Vagina (tissue), 2 donors: ENCODE measurements at regions not wholly inside any gene's neighbourhood (a gene's known extent, or its start where the extent isn't known, plus 50 kb on each side); places are given as distances from the start of the nearest gene placed in this dataset.

Source experiments
- POLR2A ChIP-seq, 2 donors: fragments of 450-650 bp; IDR thresholded peaks; one replicate each; pipeline ENCODE4 v1.6.1; 2017; ENCODE audit warnings: antibody characterized with exemption in 2 of 2, mild to moderate bottlenecking in 2 of 2, moderate library complexity in 2 of 2
- TF ChIP-seq, protein P1 (sequence below), 3 experiments: fragments of 450-650 bp in 2 of 3; fragments of 200-600 bp in 1 of 3; sonication (generic) in 1 of 3; IDR thresholded peaks; one replicate each; pipeline ENCODE4 v1.5.1; 2017 to 2019; ENCODE audit warnings: antibody characterized with exemption in 3 of 3, mild to moderate bottlenecking in 2 of 3, moderate library complexity in 2 of 3

DNA sequence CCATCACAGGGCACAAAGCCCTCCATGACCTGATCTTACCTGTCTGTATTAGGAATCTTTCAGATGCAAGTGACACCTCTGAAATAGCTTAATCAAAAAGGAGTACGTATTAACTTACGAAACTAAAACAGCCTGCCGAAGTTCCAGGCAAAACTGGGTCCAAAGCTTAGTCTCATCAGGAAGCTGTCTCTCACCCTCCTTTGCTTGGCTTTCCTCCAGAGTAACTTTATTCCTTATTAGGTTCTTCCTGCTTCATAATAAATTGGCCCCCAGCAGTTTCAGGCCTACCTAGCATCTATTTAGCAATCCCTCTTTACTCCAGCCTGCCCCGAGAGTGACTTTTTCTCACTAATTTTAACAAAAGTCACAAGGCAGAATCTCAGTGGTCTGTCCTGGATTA is 58.4 kb upstream of the STK32A start:
- TF ChIP-seq, protein P1, sequence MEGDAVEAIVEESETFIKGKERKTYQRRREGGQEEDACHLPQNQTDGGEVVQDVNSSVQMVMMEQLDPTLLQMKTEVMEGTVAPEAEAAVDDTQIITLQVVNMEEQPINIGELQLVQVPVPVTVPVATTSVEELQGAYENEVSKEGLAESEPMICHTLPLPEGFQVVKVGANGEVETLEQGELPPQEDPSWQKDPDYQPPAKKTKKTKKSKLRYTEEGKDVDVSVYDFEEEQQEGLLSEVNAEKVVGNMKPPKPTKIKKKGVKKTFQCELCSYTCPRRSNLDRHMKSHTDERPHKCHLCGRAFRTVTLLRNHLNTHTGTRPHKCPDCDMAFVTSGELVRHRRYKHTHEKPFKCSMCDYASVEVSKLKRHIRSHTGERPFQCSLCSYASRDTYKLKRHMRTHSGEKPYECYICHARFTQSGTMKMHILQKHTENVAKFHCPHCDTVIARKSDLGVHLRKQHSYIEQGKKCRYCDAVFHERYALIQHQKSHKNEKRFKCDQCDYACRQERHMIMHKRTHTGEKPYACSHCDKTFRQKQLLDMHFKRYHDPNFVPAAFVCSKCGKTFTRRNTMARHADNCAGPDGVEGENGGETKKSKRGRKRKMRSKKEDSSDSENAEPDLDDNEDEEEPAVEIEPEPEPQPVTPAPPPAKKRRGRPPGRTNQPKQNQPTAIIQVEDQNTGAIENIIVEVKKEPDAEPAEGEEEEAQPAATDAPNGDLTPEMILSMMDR (IDR thresholded peaks at IDR 0.05), result no peak
- no peak for TF ChIP-seq POLR2A (IDR thresholded peaks at IDR 0.05)
